Loucy (cell line): ENCODE measurements at regions not wholly inside any gene's neighbourhood (a gene's known extent, or its start where the extent isn't known, plus 50 kb on each side); places are given as distances from the start of the nearest gene placed in this dataset.

Experiments
- H2AFZ ChIP-seq: fragments of 200-600 bp; sonication (generic); 2 replicates; pipeline ENCODE4 v1.6.0; 2016; ENCODE audit warnings: antibody characterized with exemption, mild to moderate bottlenecking, low read length, moderate library complexity
- H3F3A ChIP-seq: fragments of 200-600 bp; 2 replicates; pipeline ENCODE4 v1.6.0; 2016; ENCODE audit warnings: antibody characterized with exemption, low read depth, mild to moderate bottlenecking
- H3K27me3 ChIP-seq: fragments of 200-600 bp; sonication (generic); 2 replicates; pipeline ENCODE4 v1.6.1; 2014; ENCODE audit warnings: low read length, mild to moderate bottlenecking; ENCODE audit not compliant: insufficient read depth, poor library complexity, severe bottlenecking
- H3K36me3 ChIP-seq: fragments of 200-600 bp; sonication (generic); 2 replicates; pipeline ENCODE4 v1.6.1; 2016; ENCODE audit warnings: low read length; ENCODE audit not compliant: insufficient read depth
- H3K4me1 ChIP-seq: fragments of 200-600 bp; sonication (generic); 2 replicates; pipeline ENCODE4 v1.5.1; 2014; ENCODE audit warnings: low read length, mild to moderate bottlenecking; ENCODE audit not compliant: insufficient read depth, poor library complexity, severe bottlenecking
- H3K4me2 ChIP-seq: fragments of 200-600 bp; sonication (generic); 2 replicates; pipeline ENCODE4 v1.6.0; 2014; ENCODE audit warnings: antibody characterized with exemption, low read length, low read depth, mild to moderate bottlenecking; ENCODE audit not compliant: poor library complexity, severe bottlenecking
- H3K4me3 ChIP-seq: fragments of 200-600 bp; sonication (generic); 2 replicates; pipeline ENCODE4 v1.5.1; 2014; ENCODE audit warnings: low read length, mild to moderate bottlenecking, mixed read lengths; ENCODE audit not compliant: poor library complexity, severe bottlenecking
- H3K79me2 ChIP-seq: fragments of 200-600 bp; sonication (generic); 2 replicates; pipeline ENCODE4 v1.6.1; 2014; ENCODE audit warnings: low read length; ENCODE audit not compliant: insufficient read depth
- H3K9ac ChIP-seq: fragments of 200-600 bp; sonication (generic); 2 replicates; pipeline ENCODE4 v1.6.0; 2014; ENCODE audit warnings: mild to moderate bottlenecking, low read depth, low read length, moderate library complexity; ENCODE audit not compliant: poor library complexity, severe bottlenecking
- H3K9me2 ChIP-seq: fragments of 200-600 bp; sonication (generic); replicated peaks from 2 replicates; pipeline ENCODE4 v1.6.1; 2016; ENCODE audit warnings: low read depth, low read length, mixed read lengths
- H3K9me3 ChIP-seq: fragments of 200-600 bp; sonication (generic); 2 replicates; pipeline ENCODE4 v1.6.1; 2014; ENCODE audit warnings: mild to moderate bottlenecking, antibody characterized with exemption, low read length, low read depth; ENCODE audit not compliant: insufficient read depth
- H4K20me1 ChIP-seq: fragments of 200-600 bp; sonication (generic); 2 replicates; pipeline ENCODE4 v1.6.0; 2014; ENCODE audit warnings: antibody characterized with exemption, low read length, mild to moderate bottlenecking; ENCODE audit not compliant: insufficient read depth, poor library complexity, severe bottlenecking
- EZH2phosphoT487 ChIP-seq: fragments of 200-600 bp; IDR thresholded peaks from 2 replicates; pipeline ENCODE4 v1.6.1; 2018; ENCODE audit warnings: antibody characterized with exemption, mild to moderate bottlenecking, moderate library complexity, borderline replicate concordance
- TF ChIP-seq, protein P1 (sequence below): fragments of 200-600 bp; sonication (generic); conservative IDR thresholded peaks from 2 replicates; pipeline ENCODE4 v1.5.1; 2014; ENCODE audit warnings: mild to moderate bottlenecking, antibody characterized with exemption, low read length

GRCh38 chr1:99173282-99173681 lies 91.0 kb upstream of the PLPPR4 start:
- no peaks in the 10 kb centered on the region for H3K9me3 ChIP-seq
- no peaks in the 10 kb centered on the region for H3F3A ChIP-seq
- H3K4me2 ChIP-seq, result no peak overlapping the region
- H4K20me1 ChIP-seq, result no peaks in the 10 kb centered on the region
- H3K9ac ChIP-seq, result no peak overlapping the region
- no peak overlapping the region for H3K4me3 ChIP-seq
- H3K79me2 ChIP-seq, result no peaks in the 10 kb centered on the region
- no peaks in the 10 kb centered on the region for H3K4me1 ChIP-seq
- no peak overlapping the region for H2AFZ ChIP-seq
- no peaks in the 10 kb centered on the region for H3K9me2 ChIP-seq
- no peaks in the 10 kb centered on the region for H3K36me3 ChIP-seq
- no peak for TF ChIP-seq EZH2phosphoT487
- TF ChIP-seq, protein P1, sequence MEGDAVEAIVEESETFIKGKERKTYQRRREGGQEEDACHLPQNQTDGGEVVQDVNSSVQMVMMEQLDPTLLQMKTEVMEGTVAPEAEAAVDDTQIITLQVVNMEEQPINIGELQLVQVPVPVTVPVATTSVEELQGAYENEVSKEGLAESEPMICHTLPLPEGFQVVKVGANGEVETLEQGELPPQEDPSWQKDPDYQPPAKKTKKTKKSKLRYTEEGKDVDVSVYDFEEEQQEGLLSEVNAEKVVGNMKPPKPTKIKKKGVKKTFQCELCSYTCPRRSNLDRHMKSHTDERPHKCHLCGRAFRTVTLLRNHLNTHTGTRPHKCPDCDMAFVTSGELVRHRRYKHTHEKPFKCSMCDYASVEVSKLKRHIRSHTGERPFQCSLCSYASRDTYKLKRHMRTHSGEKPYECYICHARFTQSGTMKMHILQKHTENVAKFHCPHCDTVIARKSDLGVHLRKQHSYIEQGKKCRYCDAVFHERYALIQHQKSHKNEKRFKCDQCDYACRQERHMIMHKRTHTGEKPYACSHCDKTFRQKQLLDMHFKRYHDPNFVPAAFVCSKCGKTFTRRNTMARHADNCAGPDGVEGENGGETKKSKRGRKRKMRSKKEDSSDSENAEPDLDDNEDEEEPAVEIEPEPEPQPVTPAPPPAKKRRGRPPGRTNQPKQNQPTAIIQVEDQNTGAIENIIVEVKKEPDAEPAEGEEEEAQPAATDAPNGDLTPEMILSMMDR, result no peak
- H3K27me3 ChIP-seq, result no peaks in the 10 kb centered on the region

GRCh38 chr1:99173900-99174299 lies 90.4 kb upstream of the PLPPR4 start:
- H2AFZ ChIP-seq, result no peak overlapping the region
- H3K9ac ChIP-seq, result no peak overlapping the region
- H3K4me3 ChIP-seq, result no peak overlapping the region
- no peaks in the 10 kb centered on the region for H3K79me2 ChIP-seq
- H3K4me1 ChIP-seq, result no peaks in the 10 kb centered on the region
- no peaks in the 10 kb centered on the region for H3F3A ChIP-seq
- no peaks in the 10 kb centered on the region for H3K9me3 ChIP-seq
- H3K4me2 ChIP-seq, result no peak overlapping the region
- no peaks in the 10 kb centered on the region for H3K9me2 ChIP-seq
- H3K27me3 ChIP-seq, result no peaks in the 10 kb centered on the region
- H3K36me3 ChIP-seq, result no peaks in the 10 kb centered on the region
- H4K20me1 ChIP-seq, result no peaks in the 10 kb centered on the region
- TF ChIP-seq, protein P1, result no peak
- TF ChIP-seq EZH2phosphoT487, result no peak

DNA sequence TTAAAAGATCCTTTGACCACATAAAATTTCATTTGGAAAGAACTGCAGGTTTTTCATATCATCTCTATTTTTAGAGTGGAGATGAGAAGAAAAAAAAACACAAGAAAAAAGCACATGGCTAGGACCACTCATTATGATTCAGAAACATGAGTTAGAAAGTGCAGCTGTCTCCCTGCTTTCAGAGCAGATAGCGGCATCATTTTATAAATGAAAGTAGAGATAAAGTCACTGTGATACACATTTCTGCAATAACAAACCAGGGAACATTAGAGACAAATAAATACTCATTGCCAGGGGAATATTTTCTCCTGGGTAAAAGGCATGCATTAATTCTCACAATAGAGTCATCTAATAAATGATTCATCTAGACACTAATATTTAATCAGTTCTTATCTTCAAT lies 87.5 kb upstream of the PLPPR4 start:
- H3K9ac ChIP-seq, result no peak overlapping the region
- H3K9me3 ChIP-seq, result no peaks in the 10 kb centered on the region
- TF ChIP-seq EZH2phosphoT487, result no peak
- TF ChIP-seq, protein P1, result no peak
- H3K4me2 ChIP-seq, result no peak overlapping the region
- H3F3A ChIP-seq, result no peaks in the 10 kb centered on the region
- H3K9me2 ChIP-seq, result no peaks in the 10 kb centered on the region
- no peak overlapping the region for H3K4me3 ChIP-seq
- H3K27me3 ChIP-seq, result no peaks in the 10 kb centered on the region
- H2AFZ ChIP-seq, result no peak overlapping the region
- no peaks in the 10 kb centered on the region for H3K36me3 ChIP-seq
- no peaks in the 10 kb centered on the region for H3K79me2 ChIP-seq
- no peaks in the 10 kb centered on the region for H4K20me1 ChIP-seq
- no peaks in the 10 kb centered on the region for H3K4me1 ChIP-seq
